CD4-positive, alpha-beta T cell treated with Interleukin-10 for 1 hour (primary cell): ENCODE measurements at regions not wholly inside any gene's neighbourhood (a gene's known extent, or its start where the extent isn't known, plus 50 kb on each side); places are given as distances from the start of the nearest gene placed in this dataset.
"Not testable (repeated sequence)": the region's sequence is repeated elsewhere in the genome, so short reads cannot be mapped to it uniquely, and the experiment has no call there.

Experiments used
- DNase-seq: peaks from one replicate; pipeline ENCODE4 v3.0.0-alpha.2; 2020

- DNase-seq: no peak
Observed at GRCh38 chr2:221752781-221753180, 180.7 kb upstream of the EPHA4 start.

GRCh38 chr2:221750316-221750715, 178.2 kb upstream of the EPHA4 start:
- DNase-seq: no peak

GRCh38 chr2:221747289-221747972, 175.3 kb upstream of the EPHA4 start:
- no peak for DNase-seq

- DNase-seq: no peak
Observed at GRCh38 chr2:221741496-221742211, 169.6 kb upstream of the EPHA4 start.

- no peak for DNase-seq
Observed at GRCh38 chr2:221731432-221732145, 159.5 kb upstream of the EPHA4 start.

GRCh38 chr2:221726894-221727513, 154.9 kb upstream of the EPHA4 start:
- DNase-seq: no peak

- no peak for DNase-seq
Observed at GRCh38 chr2:221724631-221725203, 152.6 kb upstream of the EPHA4 start.

- DNase-seq: not testable (repeated sequence)
Observed at GRCh38 chr2:221724117-221724516, 152.0 kb upstream of the EPHA4 start.

- no peak for DNase-seq
Observed at GRCh38 chr2:221716426-221717303, 144.6 kb upstream of the EPHA4 start.

- no peak for DNase-seq
Observed at GRCh38 chr2:221715523-221716247, 143.6 kb upstream of the EPHA4 start.

- no peak for DNase-seq
Observed at GRCh38 chr2:221710744-221711143, 138.6 kb upstream of the EPHA4 start.

- DNase-seq: no peak
Observed at GRCh38 chr2:221708902-221709301, 136.8 kb upstream of the EPHA4 start.

- no peak for DNase-seq
Observed at GRCh38 chr2:221705185-221705877, 133.2 kb upstream of the EPHA4 start.

- no peak for DNase-seq
Observed at GRCh38 chr2:221704442-221704841, 132.3 kb upstream of the EPHA4 start.

GRCh38 chr2:221693365-221693764, 121.3 kb upstream of the EPHA4 start:
- DNase-seq: no peak

GRCh38 chr2:221691571-221691970, 119.5 kb upstream of the EPHA4 start:
- DNase-seq: no peak

- no peak for DNase-seq
Observed at GRCh38 chr2:221689140-221689539, 117.0 kb upstream of the EPHA4 start.

- no peak for DNase-seq
Observed at GRCh38 chr2:221680548-221680947, 108.4 kb upstream of the EPHA4 start.

GRCh38 chr2:221677688-221678087, 105.6 kb upstream of the EPHA4 start:
- no peak for DNase-seq

GRCh38 chr2:221676566-221677172, 104.6 kb upstream of the EPHA4 start:
- DNase-seq: no peak
